GM13977 (cell line): ENCODE measurements at regions not wholly inside any gene's neighbourhood (a gene's known extent, or its start where the extent isn't known, plus 50 kb on each side); places are given as distances from the start of the nearest gene placed in this dataset.

ENCODE experiments used
- DNase-seq: peaks from one replicate; pipeline ENCODE4 v3.0.0; 2012; ENCODE audit warnings: low spot score
- CTCF ChIP-seq: IDR thresholded peaks from 2 replicates; pipeline ENCODE4 v1.5.1; 2012; ENCODE audit warnings: mild to moderate bottlenecking, control low read depth; ENCODE audit not compliant: insufficient read depth; ENCODE audit errors: extremely low read depth, missing control alignments
- in situ Hi-C: fragments of 300-500 bp; cut with MboI; formaldehyde crosslinking; loops from one replicate; pipeline ENCODE4 v1.12.0; 2022; ENCODE audit warnings: low sequenced_read_pairs, low pct_unique_long_range_greater_than_20kb, mixed read lengths, inconsistent platforms; ENCODE audit not compliant: unreplicated experiment

- DNase-seq = no peak
- in situ Hi-C loops = no loop called here
- no peak for TF ChIP-seq CTCF
Measured at GRCh38 chr21:18164483-18164882, 80.2 kb upstream of the CHODL start.

GRCh38 chr21:18163956-18164355 lies 80.7 kb upstream of the CHODL start:
- DNase-seq = no peak
- no peak for TF ChIP-seq CTCF
- in situ Hi-C loops = no loop called here

GRCh38 chr21:18161841-18162240 lies 82.8 kb upstream of the CHODL start:
- in situ Hi-C loops = no loop called here
- no peak for DNase-seq
- no peak for TF ChIP-seq CTCF

- no peak for TF ChIP-seq CTCF
- no peak for DNase-seq
- in situ Hi-C loops = no loop called here
Measured at GRCh38 chr21:18157406-18157805, 87.2 kb upstream of the CHODL start.

- in situ Hi-C loops = no loop called here
Measured at GRCh38 chr21:18155508-18156193, 89.0 kb upstream of the CHODL start.

GRCh38 chr21:18153063-18153462 lies 91.6 kb upstream of the CHODL start:
- no peak for DNase-seq
- in situ Hi-C loops = no loop called here
- no peak for TF ChIP-seq CTCF

More at GRCh38 chr21:18155508-18156193, 89.0 kb upstream of the CHODL start:
- DNase-seq = no peak
- TF ChIP-seq CTCF = no peak

- in situ Hi-C loops = no loop called here
- DNase-seq = no peak
- TF ChIP-seq CTCF = no peak
Measured at GRCh38 chr21:18152371-18152770, 92.3 kb upstream of the CHODL start.
